Ascending aorta (tissue), 2 donors: ENCODE measurements at regions not wholly inside any gene's neighbourhood (a gene's known extent, or its start where the extent isn't known, plus 50 kb on each side); places are given as distances from the start of the nearest gene placed in this dataset.

Experiments
- DNase-seq, 2 donors: peaks; one replicate each; pipeline ENCODE4 v3.0.0-alpha.2; 2019; ENCODE audit warnings: low spot score in 2 of 2
- H3K27ac ChIP-seq, 2 donors: fragments of 200-600 bp; sonication (generic); one replicate each; pipeline ENCODE4 v1.5.1; 2016 to 2017; ENCODE audit warnings: mild to moderate bottlenecking in 1 of 2
- H3K27me3 ChIP-seq: fragments of 200-600 bp; sonication (generic); one replicate; pipeline ENCODE4 v1.5.1; 2017
- H3K36me3 ChIP-seq, 2 donors: fragments of 200-600 bp; sonication (generic); one replicate each; pipeline ENCODE4 v1.5.1; 2016
- H3K4me1 ChIP-seq, 2 donors: fragments of 200-600 bp; sonication (generic); one replicate each; pipeline ENCODE4 v1.5.1; 2016 to 2017; ENCODE audit warnings: mild to moderate bottlenecking in 1 of 2
- H3K4me3 ChIP-seq, 2 donors: fragments of 200-600 bp; sonication (generic); one replicate each; pipeline ENCODE4 v1.5.1; 2016 to 2017; ENCODE audit warnings: mild to moderate bottlenecking in 1 of 2
- H3K9me3 ChIP-seq, 2 donors: fragments of 200-600 bp; sonication (generic); one replicate each; pipeline ENCODE4 v1.5.1; 2016
- CTCF ChIP-seq, 3 experiments: fragments of 200-600 bp in 2 of 3; fragments of 450-650 bp in 1 of 3; sonication (generic) in 2 of 3; IDR thresholded peaks; one replicate each; pipeline ENCODE4 v1.5.1; 2016 to 2019; ENCODE audit warnings: antibody characterized with exemption in 3 of 3, mild to moderate bottlenecking in 1 of 3, moderate library complexity in 1 of 3
- intact Hi-C: fragments of 100-400 bp; cut with DNase I; formaldehyde crosslinking; loops from one replicate; pipeline ENCODE4 v1.15.1; 2023

- TF ChIP-seq CTCF (IDR thresholded peaks at IDR 0.05): no peak
- Histone ChIP-seq H3K36me3 (no peaks in the 10 kb centered on the region), H3K27me3 (no peaks in the 10 kb centered on the region), H3K4me3 (no peak overlapping the region), H3K9me3 (no peaks in the 10 kb centered on the region), H3K4me1 (no peaks in the 10 kb centered on the region), H3K27ac (no peak overlapping the region)
- intact Hi-C loops: no loop called here
- DNase-seq: no peak
These were observed 307.7 kb upstream of the SOX2 start for GRCh38 chr3:181403876-181404660.

- Histone ChIP-seq H3K27me3 (no peaks in the 10 kb centered on the region), H3K36me3 (no peaks in the 10 kb centered on the region), H3K27ac (no peak overlapping the region), H3K9me3 (no peaks in the 10 kb centered on the region), H3K4me1 (no peaks in the 10 kb centered on the region), H3K4me3 (no peak overlapping the region)
- TF ChIP-seq CTCF (IDR thresholded peaks at IDR 0.05): no peak
- no peak for DNase-seq
- intact Hi-C loops: no loop called here
These were observed 309.4 kb upstream of the SOX2 start for GRCh38 chr3:181402347-181402746.

DNA sequence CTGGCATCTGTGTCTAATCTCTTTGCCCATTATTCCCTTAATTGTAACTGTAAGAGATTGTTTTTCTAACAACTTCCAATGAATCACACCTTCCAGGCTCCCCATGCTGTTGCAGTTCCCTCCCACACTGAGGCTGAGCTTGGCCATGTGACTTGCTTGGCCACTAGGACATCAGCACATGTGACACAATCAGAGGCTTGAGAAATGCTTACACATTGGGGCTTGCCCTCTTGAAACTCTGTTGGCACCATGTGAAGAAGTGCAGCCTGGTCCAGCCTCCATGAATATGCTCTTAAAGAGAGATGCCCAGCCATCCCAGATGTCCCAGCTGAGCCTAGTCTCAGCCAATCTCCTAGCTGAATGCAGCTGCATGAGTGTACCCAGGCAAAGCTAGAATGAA is 326.8 kb upstream of the SOX2 start:
- no peaks in the 10 kb centered on the region for H3K4me1 ChIP-seq
- no peak overlapping the region for H3K4me3 ChIP-seq
- no peaks in the 10 kb centered on the region for H3K9me3 ChIP-seq
- H3K36me3 ChIP-seq: no peaks in the 10 kb centered on the region
- DNase-seq: no peak
- H3K27ac ChIP-seq: no peak overlapping the region
- intact Hi-C loops: no loop called here
- no peak for TF ChIP-seq CTCF (IDR thresholded peaks at IDR 0.05)
- H3K27me3 ChIP-seq: no peaks in the 10 kb centered on the region

GRCh38 chr3:181383760-181384159 is 328.0 kb upstream of the SOX2 start:
- no peaks in the 10 kb centered on the region for H3K4me1 ChIP-seq
- intact Hi-C loops: no loop called here
- no peak for TF ChIP-seq CTCF (IDR thresholded peaks at IDR 0.05)
- H3K9me3 ChIP-seq: no peaks in the 10 kb centered on the region
- no peaks in the 10 kb centered on the region for H3K36me3 ChIP-seq
- H3K27ac ChIP-seq: no peak overlapping the region
- no peaks in the 10 kb centered on the region for H3K27me3 ChIP-seq
- H3K4me3 ChIP-seq: no peak overlapping the region
- no peak for DNase-seq

- no peak overlapping the region for H3K4me3 ChIP-seq
- H3K27ac ChIP-seq: no peak overlapping the region
- H3K36me3 ChIP-seq: no peaks in the 10 kb centered on the region
- TF ChIP-seq CTCF (IDR thresholded peaks at IDR 0.05): no peak
- no peak for DNase-seq
- H3K4me1 ChIP-seq: no peaks in the 10 kb centered on the region
- no peaks in the 10 kb centered on the region for H3K9me3 ChIP-seq
- no peaks in the 10 kb centered on the region for H3K27me3 ChIP-seq
- intact Hi-C loops: no loop called here
These were observed 328.5 kb upstream of the SOX2 start for GRCh38 chr3:181383201-181383600.

- no peak overlapping the region for H3K27ac ChIP-seq
- intact Hi-C loops: no loop called here
- no peaks in the 10 kb centered on the region for H3K36me3 ChIP-seq
- DNase-seq: no peak
- no peak overlapping the region for H3K4me3 ChIP-seq
- H3K9me3 ChIP-seq: no peaks in the 10 kb centered on the region
- no peaks in the 10 kb centered on the region for H3K4me1 ChIP-seq
- no peak for TF ChIP-seq CTCF (IDR thresholded peaks at IDR 0.05)
- H3K27me3 ChIP-seq: no peaks in the 10 kb centered on the region
These were observed 329.1 kb upstream of the SOX2 start for GRCh38 chr3:181382656-181383055.
